ENCODE measurements at regions not wholly inside any gene's neighbourhood (a gene's known extent, or its start where the extent isn't known, plus 50 kb on each side); places are given as distances from the start of the nearest gene placed in this dataset.

DNA sequence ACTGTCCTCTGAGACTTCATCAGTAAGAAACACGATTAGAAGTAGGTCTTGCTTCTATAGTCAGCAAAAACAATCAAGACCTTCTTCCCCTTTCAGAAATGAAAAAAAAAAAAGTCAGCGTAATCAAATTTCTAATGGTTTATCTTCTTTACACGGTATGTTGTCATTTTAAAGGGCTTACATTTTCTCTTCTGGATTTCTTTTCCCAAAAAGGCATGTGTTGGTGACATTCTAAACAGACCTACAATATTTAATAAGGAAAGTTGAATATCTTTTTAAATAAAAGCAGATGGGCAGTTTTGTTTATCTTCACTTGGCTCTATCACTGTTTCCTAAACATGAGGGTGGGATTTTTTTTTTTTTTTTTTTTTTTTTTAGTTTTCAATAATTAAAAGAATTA is 197.3 kb upstream of the ADAMTS9 start:
- Histone ChIP-seq H3K36me3 (no peaks in the 10 kb centered on the region), H3K9me3 (no peaks in the 10 kb centered on the region), H3K4me3 (no peak overlapping the region), H3K4me1 (peaks cover 0 to 5% of the 10 kb centered on the region in 2 donors), H3K27me3 (no peaks in the 10 kb centered on the region), H3K27ac (no peak overlapping the region)
- intact Hi-C loops (cut with DNase I) = no loop called here
- TF ChIP-seq, protein P1, sequence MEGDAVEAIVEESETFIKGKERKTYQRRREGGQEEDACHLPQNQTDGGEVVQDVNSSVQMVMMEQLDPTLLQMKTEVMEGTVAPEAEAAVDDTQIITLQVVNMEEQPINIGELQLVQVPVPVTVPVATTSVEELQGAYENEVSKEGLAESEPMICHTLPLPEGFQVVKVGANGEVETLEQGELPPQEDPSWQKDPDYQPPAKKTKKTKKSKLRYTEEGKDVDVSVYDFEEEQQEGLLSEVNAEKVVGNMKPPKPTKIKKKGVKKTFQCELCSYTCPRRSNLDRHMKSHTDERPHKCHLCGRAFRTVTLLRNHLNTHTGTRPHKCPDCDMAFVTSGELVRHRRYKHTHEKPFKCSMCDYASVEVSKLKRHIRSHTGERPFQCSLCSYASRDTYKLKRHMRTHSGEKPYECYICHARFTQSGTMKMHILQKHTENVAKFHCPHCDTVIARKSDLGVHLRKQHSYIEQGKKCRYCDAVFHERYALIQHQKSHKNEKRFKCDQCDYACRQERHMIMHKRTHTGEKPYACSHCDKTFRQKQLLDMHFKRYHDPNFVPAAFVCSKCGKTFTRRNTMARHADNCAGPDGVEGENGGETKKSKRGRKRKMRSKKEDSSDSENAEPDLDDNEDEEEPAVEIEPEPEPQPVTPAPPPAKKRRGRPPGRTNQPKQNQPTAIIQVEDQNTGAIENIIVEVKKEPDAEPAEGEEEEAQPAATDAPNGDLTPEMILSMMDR (IDR thresholded peaks at IDR 0.05) = no peak
- DNase-seq (no peak), ATAC-seq (no peak)

DNA sequence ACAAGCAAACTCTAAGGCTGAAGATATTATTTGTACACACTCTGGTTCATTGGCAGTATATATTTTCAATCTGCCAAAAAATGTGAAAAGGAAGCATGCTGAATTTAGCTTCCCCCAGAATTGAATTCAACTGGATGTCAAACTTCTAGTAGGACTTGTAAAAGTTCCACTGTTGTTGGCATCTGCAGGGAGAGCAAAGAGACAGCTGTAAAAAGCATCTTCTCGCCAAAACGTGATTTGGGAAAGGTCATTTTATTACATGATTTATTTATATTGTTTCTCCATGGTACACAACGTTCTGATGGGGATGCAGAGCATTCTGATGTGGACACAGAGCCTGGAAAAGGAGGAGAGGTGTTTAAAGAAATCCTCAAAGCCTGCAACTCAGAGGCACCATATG is 196.7 kb upstream of the ADAMTS9 start:
- TF ChIP-seq, protein P1 (IDR thresholded peaks at IDR 0.05) = no peak
- H3K27ac ChIP-seq = no peak overlapping the region
- H3K4me3 ChIP-seq = no peak overlapping the region
- peaks cover 0 to 5% of the 10 kb centered on the region in 2 donors for H3K4me1 ChIP-seq
- H3K36me3 ChIP-seq = no peaks in the 10 kb centered on the region
- DNase-seq (no peak), ATAC-seq (no peak)
- H3K9me3 ChIP-seq = no peaks in the 10 kb centered on the region
- intact Hi-C loops (cut with DNase I) = no loop called here
- H3K27me3 ChIP-seq = no peaks in the 10 kb centered on the region

DNA sequence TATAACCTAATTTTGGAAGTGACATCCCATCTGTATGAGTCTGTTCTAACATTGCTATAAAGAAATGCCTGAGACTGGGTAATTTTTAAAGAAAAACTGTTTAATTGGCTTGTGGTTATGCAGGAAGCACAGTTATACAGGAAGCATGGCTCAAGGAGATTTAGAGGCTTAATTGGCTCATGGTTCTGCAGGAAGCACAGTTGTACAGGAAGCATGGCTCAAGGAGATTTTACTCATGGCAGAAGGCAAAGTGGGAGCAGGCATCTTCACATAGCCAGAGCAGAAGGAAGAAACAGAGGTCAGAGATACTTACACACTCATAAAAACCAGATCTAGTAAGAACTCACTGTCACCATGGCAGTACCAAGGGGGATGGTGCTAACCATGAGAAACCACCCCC is 193.1 kb upstream of the ADAMTS9 start:
- TF ChIP-seq, protein P1 (IDR thresholded peaks at IDR 0.05) = no peak
- intact Hi-C loops (cut with DNase I) = no loop called here
- no peaks in the 10 kb centered on the region for H3K4me1 ChIP-seq
- no peaks in the 10 kb centered on the region for H3K36me3 ChIP-seq
- H3K9me3 ChIP-seq = peaks cover 0 to 2% of the 10 kb centered on the region in 2 donors
- no peak overlapping the region for H3K4me3 ChIP-seq
- no peak for DNase-seq
- no peaks in the 10 kb centered on the region for H3K27me3 ChIP-seq
- no peak overlapping the region for H3K27ac ChIP-seq
- no peak for ATAC-seq

DNA sequence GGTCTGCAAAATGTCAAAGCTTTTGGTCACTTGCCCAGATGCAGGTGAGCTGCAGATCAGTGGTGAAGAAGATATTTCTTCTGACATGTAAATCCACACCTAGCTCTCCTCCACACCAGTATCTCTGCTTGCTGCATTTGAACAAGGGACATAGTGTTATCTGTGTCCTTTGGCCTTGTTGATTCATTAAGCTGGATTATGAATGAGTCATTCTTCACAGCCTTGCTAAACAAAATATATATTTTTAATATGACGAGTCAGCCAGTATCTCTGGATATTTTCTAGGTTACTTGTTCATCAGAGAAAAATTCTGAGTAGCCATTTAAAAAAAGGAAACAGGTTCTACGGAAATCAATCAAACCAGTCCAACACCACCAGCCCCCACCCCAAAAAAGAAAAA is 190.6 kb upstream of the ADAMTS9 start:
- Histone ChIP-seq H3K27me3 (no peaks in the 10 kb centered on the region), H3K36me3 (no peaks in the 10 kb centered on the region), H3K4me3 (no peak overlapping the region), H3K27ac (no peak overlapping the region), H3K9me3 (peaks cover 0 to 2% of the 10 kb centered on the region in 2 donors), H3K4me1 (no peaks in the 10 kb centered on the region)
- intact Hi-C loops (cut with DNase I) = no loop called here
- DNase-seq = no peak
- TF ChIP-seq, protein P1 (IDR thresholded peaks at IDR 0.05) = no peak
- no peak for ATAC-seq

DNA sequence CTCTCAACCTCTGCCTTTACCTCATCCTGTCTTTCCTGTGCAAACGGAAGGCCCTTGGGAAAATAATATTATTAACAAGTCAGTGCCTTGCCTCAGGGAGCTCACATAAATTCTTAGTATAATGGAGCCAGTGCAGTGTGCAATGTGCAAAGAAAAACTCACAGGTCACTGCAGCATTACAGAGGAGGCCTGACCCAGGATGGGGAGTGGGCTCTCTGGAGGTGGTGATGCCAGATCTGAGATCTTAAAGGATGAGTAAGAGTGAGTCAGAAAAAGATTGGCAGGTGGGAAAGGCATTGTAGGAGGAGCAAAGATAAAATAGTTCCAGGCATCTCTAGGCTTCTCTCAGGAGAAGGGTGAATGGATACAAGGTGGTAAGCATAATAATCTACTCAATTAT is 185.6 kb upstream of the ADAMTS9 start:
- intact Hi-C loops (cut with DNase I) = no loop called here
- no peak for DNase-seq
- H3K9me3 ChIP-seq = peaks cover 0 to 15% of the 10 kb centered on the region in 2 donors
- no peak overlapping the region for H3K4me3 ChIP-seq
- no peak for ATAC-seq
- TF ChIP-seq, protein P1 (IDR thresholded peaks at IDR 0.05) = no peak
- H3K36me3 ChIP-seq = no peaks in the 10 kb centered on the region
- no peaks in the 10 kb centered on the region for H3K4me1 ChIP-seq
- no peaks in the 10 kb centered on the region for H3K27me3 ChIP-seq
- H3K27ac ChIP-seq = no peak overlapping the region
